ENCODE measurements at regions not wholly inside any gene's neighbourhood (a gene's known extent, or its start where the extent isn't known, plus 50 kb on each side); places are given as distances from the start of the nearest gene placed in this dataset.

GRCh38 chr2:125085904-125086303 is 1060.8 kb downstream of the CNTNAP5 start:
- no peak overlapping the region for H3K27ac Mint-ChIP-seq (ENCODE audit: unreplicated experiment)
- no peaks in the 10 kb centered on the region for H3K36me3 Mint-ChIP-seq (ENCODE audit: low read depth, unreplicated experiment)
- H3K4me1 Mint-ChIP-seq (ENCODE audit: unreplicated experiment), result peaks cover 3% of the 10 kb centered on the region
- no peaks in the 10 kb centered on the region for H3K9me3 Mint-ChIP-seq (ENCODE audit: unreplicated experiment)
- H3K27me3 Mint-ChIP-seq (ENCODE audit: unreplicated experiment), result no peaks in the 10 kb centered on the region
- no peak for DNase-seq (ENCODE audit: low spot score)
- no peak for TF ChIP-seq CTCF (IDR thresholded peaks at IDR 0.05; ENCODE audit: unreplicated experiment)
- H3K4me3 Mint-ChIP-seq (ENCODE audit: unreplicated experiment), result no peak overlapping the region

DNA sequence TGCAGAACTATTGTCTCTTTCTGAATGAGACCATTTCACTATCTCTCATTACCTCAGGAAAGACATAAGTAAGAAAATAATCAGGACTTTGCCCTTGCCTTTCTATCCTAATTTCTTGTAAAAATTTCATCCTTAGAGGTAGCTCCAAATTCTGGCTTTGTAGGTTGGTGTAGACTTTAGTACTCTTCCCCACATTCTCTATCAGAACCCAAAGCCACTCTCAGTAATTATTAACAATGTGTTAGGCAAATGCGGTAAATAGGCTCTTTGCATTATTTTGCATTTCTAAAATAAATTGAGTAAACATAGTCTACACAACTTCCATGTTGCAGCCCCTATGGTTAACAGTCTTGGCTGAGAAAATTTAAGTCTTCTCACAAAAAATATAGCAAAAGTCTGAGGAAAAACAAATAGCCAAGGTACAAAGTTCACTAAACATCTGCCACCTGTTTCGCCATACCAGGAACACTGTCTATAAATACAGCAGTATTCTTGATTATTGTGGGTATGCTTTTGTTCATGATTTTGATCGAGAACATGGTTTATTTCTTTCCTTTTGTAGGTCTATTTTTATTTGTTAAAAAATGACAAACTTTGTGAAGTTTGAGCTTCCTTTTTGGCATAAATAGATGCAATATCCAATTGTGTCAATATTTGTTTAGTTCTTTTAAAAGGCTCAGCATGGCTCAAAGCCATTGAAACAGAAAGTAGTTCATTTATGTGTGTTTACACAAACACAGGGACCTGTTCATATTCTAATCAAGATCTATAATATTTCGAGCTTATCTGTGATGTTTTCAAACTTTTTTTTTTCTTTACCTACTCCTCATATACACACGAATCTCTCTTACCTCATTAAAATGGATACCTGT is 1061.5 kb downstream of the CNTNAP5 start:
- TF ChIP-seq CTCF (IDR thresholded peaks at IDR 0.05; ENCODE audit: unreplicated experiment), result no peak
- H3K27me3 Mint-ChIP-seq (ENCODE audit: unreplicated experiment), result no peaks in the 10 kb centered on the region
- H3K4me3 Mint-ChIP-seq (ENCODE audit: unreplicated experiment), result no peak overlapping the region
- no peaks in the 10 kb centered on the region for H3K9me3 Mint-ChIP-seq (ENCODE audit: unreplicated experiment)
- H3K36me3 Mint-ChIP-seq (ENCODE audit: low read depth, unreplicated experiment), result no peaks in the 10 kb centered on the region
- DNase-seq (ENCODE audit: low spot score), result no peak
- peaks cover 3% of the 10 kb centered on the region for H3K4me1 Mint-ChIP-seq (ENCODE audit: unreplicated experiment)
- no peak overlapping the region for H3K27ac Mint-ChIP-seq (ENCODE audit: unreplicated experiment)

- H3K4me3 Mint-ChIP-seq (ENCODE audit: unreplicated experiment), result no peak overlapping the region
- no peaks in the 10 kb centered on the region for H3K27me3 Mint-ChIP-seq (ENCODE audit: unreplicated experiment)
- no peaks in the 10 kb centered on the region for H3K36me3 Mint-ChIP-seq (ENCODE audit: low read depth, unreplicated experiment)
- H3K4me1 Mint-ChIP-seq (ENCODE audit: unreplicated experiment), result no peaks in the 10 kb centered on the region
- H3K27ac Mint-ChIP-seq (ENCODE audit: unreplicated experiment), result no peak overlapping the region
- no peak for TF ChIP-seq CTCF (IDR thresholded peaks at IDR 0.05; ENCODE audit: unreplicated experiment)
- DNase-seq (ENCODE audit: low spot score), result no peak
- H3K9me3 Mint-ChIP-seq (ENCODE audit: unreplicated experiment), result no peaks in the 10 kb centered on the region
These were observed 1067.4 kb downstream of the CNTNAP5 start for GRCh38 chr2:125092276-125093009.

DNA sequence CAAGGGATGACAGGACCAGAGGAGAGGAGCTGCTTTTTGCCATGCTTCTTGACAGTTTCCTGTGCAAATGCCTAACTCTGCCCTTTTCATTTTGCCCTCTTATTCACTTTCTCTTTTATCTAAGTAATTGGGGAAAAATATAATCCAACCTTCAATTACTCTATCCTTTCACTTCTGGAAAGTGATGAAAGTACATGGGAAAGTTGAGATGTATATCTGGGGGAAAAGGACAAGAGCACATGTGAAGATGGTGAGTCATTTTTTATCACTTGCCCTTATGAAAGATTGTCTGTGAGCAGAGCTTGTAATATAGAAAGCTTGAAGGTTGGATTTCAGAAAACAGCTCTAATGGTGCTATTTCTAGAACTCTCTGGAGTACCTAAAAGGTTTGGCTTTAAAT is 1070.7 kb downstream of the CNTNAP5 start:
- no peak overlapping the region for H3K27ac Mint-ChIP-seq (ENCODE audit: unreplicated experiment)

More for the DNA sequence above, 1070.7 kb downstream of the CNTNAP5 start:
- Mint-ChIP-seq H3K4me1 (ENCODE audit: unreplicated experiment) (no peaks in the 10 kb centered on the region), H3K9me3 (ENCODE audit: unreplicated experiment) (no peaks in the 10 kb centered on the region), H3K36me3 (ENCODE audit: low read depth, unreplicated experiment) (no peaks in the 10 kb centered on the region), H3K27me3 (ENCODE audit: unreplicated experiment) (no peaks in the 10 kb centered on the region), H3K4me3 (ENCODE audit: unreplicated experiment) (no peak overlapping the region)
- DNase-seq (ENCODE audit: low spot score), result no peak
- no peak for TF ChIP-seq CTCF (IDR thresholded peaks at IDR 0.05; ENCODE audit: unreplicated experiment)

Measured in endothelial cell (in vitro differentiated cells).